ENCODE measurements at regions not wholly inside any gene's neighbourhood (a gene's known extent, or its start where the extent isn't known, plus 50 kb on each side); places are given as distances from the start of the nearest gene placed in this dataset.

GRCh38 chr2:48098539-48098938, 192.2 kb upstream of the FBXO11 start:
- no peak for DNase-seq (ENCODE audit: low read depth in 4 of 4, low spot score in 3 of 4)

- DNase-seq (ENCODE audit: low read depth in 4 of 4, low spot score in 3 of 4), result no peak
Measured at GRCh38 chr2:48104418-48104817, 198.1 kb upstream of the FBXO11 start.

- DNase-seq (ENCODE audit: low read depth in 4 of 4, low spot score in 3 of 4), result no peak
Measured at GRCh38 chr2:48105848-48106247, 199.6 kb upstream of the FBXO11 start.

GRCh38 chr2:48107326-48107925, 201.1 kb upstream of the FBXO11 start:
- DNase-seq (ENCODE audit: low read depth in 4 of 4, low spot score in 3 of 4), result no peak

GRCh38 chr2:48108455-48108854, 202.2 kb upstream of the FBXO11 start:
- no peak for DNase-seq (ENCODE audit: low read depth in 4 of 4, low spot score in 3 of 4)

GRCh38 chr2:48109491-48110204, 203.3 kb upstream of the FBXO11 start:
- DNase-seq (ENCODE audit: low read depth in 4 of 4, low spot score in 3 of 4), result no peak

- DNase-seq (ENCODE audit: low read depth in 4 of 4, low spot score in 3 of 4), result no peak
Measured at GRCh38 chr2:48110492-48110891, 204.0 kb upstream of the FOXN2 start.

GRCh38 chr2:48112911-48113680, 201.4 kb upstream of the FOXN2 start:
- no peak for DNase-seq (ENCODE audit: low read depth in 4 of 4, low spot score in 3 of 4)

- DNase-seq (ENCODE audit: low read depth in 4 of 4, low spot score in 3 of 4), result no peak
Measured at GRCh38 chr2:48113767-48114166, 200.7 kb upstream of the FOXN2 start.

GRCh38 chr2:48114256-48114655, 200.2 kb upstream of the FOXN2 start:
- DNase-seq (ENCODE audit: low read depth in 4 of 4, low spot score in 3 of 4), result no peak

GRCh38 chr2:48116497-48116896, 198.0 kb upstream of the FOXN2 start:
- DNase-seq (ENCODE audit: low read depth in 4 of 4, low spot score in 3 of 4), result no peak

GRCh38 chr2:48118895-48119294, 195.6 kb upstream of the FOXN2 start:
- DNase-seq (ENCODE audit: low read depth in 4 of 4, low spot score in 3 of 4), result no peak

- DNase-seq (ENCODE audit: low read depth in 4 of 4, low spot score in 3 of 4), result no peak
Measured at GRCh38 chr2:48120112-48120511, 194.4 kb upstream of the FOXN2 start.

GRCh38 chr2:48120759-48121242, 193.7 kb upstream of the FOXN2 start:
- DNase-seq (ENCODE audit: low read depth in 4 of 4, low spot score in 3 of 4), result no peak

GRCh38 chr2:48122166-48122565, 192.3 kb upstream of the FOXN2 start:
- no peak for DNase-seq (ENCODE audit: low read depth in 4 of 4, low spot score in 3 of 4)

- DNase-seq (ENCODE audit: low read depth in 4 of 4, low spot score in 3 of 4), result no peak
Measured at GRCh38 chr2:48124592-48124991, 189.9 kb upstream of the FOXN2 start.

- DNase-seq (ENCODE audit: low read depth in 4 of 4, low spot score in 3 of 4), result no peak
Measured at GRCh38 chr2:48126162-48126561, 188.3 kb upstream of the FOXN2 start.

- DNase-seq (ENCODE audit: low read depth in 4 of 4, low spot score in 3 of 4), result no peak
Measured at GRCh38 chr2:48127612-48128191, 186.8 kb upstream of the FOXN2 start.

- DNase-seq (ENCODE audit: low read depth in 4 of 4, low spot score in 3 of 4), result no peak
Measured at GRCh38 chr2:48129293-48129950, 185.1 kb upstream of the FOXN2 start.

- peak; percentile 58 to 77 (median 62) for DNase-seq (ENCODE audit: low read depth in 4 of 4, low spot score in 3 of 4)
Measured at GRCh38 chr2:48131539-48132270, 182.8 kb upstream of the FOXN2 start.

All from left renal pelvis (tissue), 4 donors.